Vagina (tissue), 2 donors: ENCODE measurements at regions not wholly inside any gene's neighbourhood (a gene's known extent, or its start where the extent isn't known, plus 50 kb on each side); places are given as distances from the start of the nearest gene placed in this dataset.

Source experiments
- DNase-seq, 2 donors: peaks; one replicate each; pipeline ENCODE4 v3.0.0-alpha.2; 2017; ENCODE audit errors: extremely low spot score in 2 of 2
- H3K27ac ChIP-seq: fragments of 200-600 bp; sonication (generic); one replicate; pipeline ENCODE4 v1.5.1; 2019
- H3K27me3 ChIP-seq: fragments of 200-600 bp; sonication (generic); one replicate; pipeline ENCODE4 v1.5.1; 2019
- H3K36me3 ChIP-seq, 2 donors: fragments of 200-600 bp; sonication (generic); one replicate each; pipeline ENCODE4 v1.5.1; 2017 to 2019
- H3K4me1 ChIP-seq: fragments of 200-600 bp; sonication (generic); one replicate; pipeline ENCODE4 v1.5.1; 2019
- H3K4me3 ChIP-seq, 2 donors: fragments of 200-600 bp; sonication (generic); 1 replicate in 1 of 2; 2 replicates in 1 of 2; pipeline ENCODE4 v1.5.1; 2016 to 2019
- H3K9me3 ChIP-seq: fragments of 200-600 bp; sonication (generic); one replicate; pipeline ENCODE4 v1.5.1; 2019
- CTCF ChIP-seq, 3 experiments: fragments of 450-650 bp in 2 of 3; fragments of 200-600 bp in 1 of 3; sonication (generic) in 1 of 3; IDR thresholded peaks; one replicate each; pipeline ENCODE4 v1.5.1; 2017 to 2019; ENCODE audit warnings: antibody characterized with exemption in 3 of 3, mild to moderate bottlenecking in 2 of 3, moderate library complexity in 2 of 3
- POLR2A ChIP-seq, 2 donors: fragments of 450-650 bp; IDR thresholded peaks; one replicate each; pipeline ENCODE4 v1.6.1; 2017; ENCODE audit warnings: antibody characterized with exemption in 2 of 2, mild to moderate bottlenecking in 2 of 2, moderate library complexity in 2 of 2
- POLR2AphosphoS5 ChIP-seq, 2 donors: sonication (generic); formaldehyde crosslinking; IDR thresholded peaks; one replicate each; pipeline ENCODE4 v1.9.0; 2017; ENCODE audit warnings: antibody characterized with exemption in 2 of 2, mild to moderate bottlenecking in 2 of 2, low read depth in 1 of 2; ENCODE audit not compliant: insufficient read depth in 1 of 2
- intact Hi-C: fragments of 100-400 bp; cut with DNase I; formaldehyde crosslinking; loops from one replicate; pipeline ENCODE4 v1.15.1; 2023

- TF ChIP-seq POLR2AphosphoS5 (IDR thresholded peaks at IDR 0.05; ENCODE audit: insufficient read depth in 1 of 2, low read depth in 1 of 2) (no peak), POLR2A (IDR thresholded peaks at IDR 0.05) (no peak), CTCF (IDR thresholded peaks at IDR 0.05) (no peak)
- H3K27ac ChIP-seq, result no peak overlapping the region
- intact Hi-C loops, result no loop called here
These were observed 78.6 kb upstream of the TBX3 start for GRCh38 chr12:114762490-114763110.

GRCh38 chr12:114760151-114760877 is 76.3 kb upstream of the TBX3 start:
- no peaks in the 10 kb centered on the region for H3K9me3 ChIP-seq
- no peak overlapping the region for H3K27ac ChIP-seq
- no peaks in the 10 kb centered on the region for H3K36me3 ChIP-seq
- H3K4me1 ChIP-seq, result peaks cover 9% of the 10 kb centered on the region
- no peak for DNase-seq
- intact Hi-C loops, result no loop called here
- no peak overlapping the region for H3K4me3 ChIP-seq
- no peak for TF ChIP-seq POLR2A (IDR thresholded peaks at IDR 0.05)
- TF ChIP-seq CTCF (IDR thresholded peaks at IDR 0.05), result no peak
- no peak for TF ChIP-seq POLR2AphosphoS5 (IDR thresholded peaks at IDR 0.05; ENCODE audit: insufficient read depth in 1 of 2, low read depth in 1 of 2)
- H3K27me3 ChIP-seq, result no peaks in the 10 kb centered on the region

More at GRCh38 chr12:114762490-114763110, 78.6 kb upstream of the TBX3 start:
- H3K9me3 ChIP-seq, result no peaks in the 10 kb centered on the region
- no peak for DNase-seq
- H3K4me3 ChIP-seq, result no peak overlapping the region
- peaks cover 9% of the 10 kb centered on the region for H3K4me1 ChIP-seq
- H3K27me3 ChIP-seq, result no peaks in the 10 kb centered on the region
- H3K36me3 ChIP-seq, result no peaks in the 10 kb centered on the region

DNA sequence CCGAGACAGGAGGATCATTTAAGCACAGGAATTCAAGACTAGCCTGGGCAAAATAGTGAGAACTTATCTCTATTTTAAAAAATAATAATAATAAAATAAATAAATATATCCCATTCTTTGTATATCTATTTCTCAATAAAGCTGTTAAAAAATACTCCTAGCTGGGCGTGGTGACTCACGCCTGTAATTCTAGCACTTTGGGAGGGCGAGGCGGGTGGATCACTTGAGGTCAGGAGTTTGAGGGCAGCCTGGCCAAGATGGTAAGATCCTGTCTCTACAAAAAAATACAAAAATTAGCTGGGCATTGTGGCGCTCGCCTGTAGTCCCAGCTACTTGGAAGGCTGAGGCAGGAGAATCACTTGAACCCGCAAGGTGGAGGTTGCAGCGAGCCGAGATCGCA is 75.7 kb upstream of the TBX3 start:
- no peak for DNase-seq
- TF ChIP-seq POLR2A (IDR thresholded peaks at IDR 0.05), result no peak
- TF ChIP-seq POLR2AphosphoS5 (IDR thresholded peaks at IDR 0.05; ENCODE audit: insufficient read depth in 1 of 2, low read depth in 1 of 2), result no peak
- no peak for TF ChIP-seq CTCF (IDR thresholded peaks at IDR 0.05)
- H3K4me1 ChIP-seq, result peaks cover 9% of the 10 kb centered on the region
- no peak overlapping the region for H3K4me3 ChIP-seq
- intact Hi-C loops, result no loop called here
- H3K36me3 ChIP-seq, result no peaks in the 10 kb centered on the region
- H3K9me3 ChIP-seq, result no peaks in the 10 kb centered on the region
- H3K27ac ChIP-seq, result no peak overlapping the region
- no peaks in the 10 kb centered on the region for H3K27me3 ChIP-seq

DNA sequence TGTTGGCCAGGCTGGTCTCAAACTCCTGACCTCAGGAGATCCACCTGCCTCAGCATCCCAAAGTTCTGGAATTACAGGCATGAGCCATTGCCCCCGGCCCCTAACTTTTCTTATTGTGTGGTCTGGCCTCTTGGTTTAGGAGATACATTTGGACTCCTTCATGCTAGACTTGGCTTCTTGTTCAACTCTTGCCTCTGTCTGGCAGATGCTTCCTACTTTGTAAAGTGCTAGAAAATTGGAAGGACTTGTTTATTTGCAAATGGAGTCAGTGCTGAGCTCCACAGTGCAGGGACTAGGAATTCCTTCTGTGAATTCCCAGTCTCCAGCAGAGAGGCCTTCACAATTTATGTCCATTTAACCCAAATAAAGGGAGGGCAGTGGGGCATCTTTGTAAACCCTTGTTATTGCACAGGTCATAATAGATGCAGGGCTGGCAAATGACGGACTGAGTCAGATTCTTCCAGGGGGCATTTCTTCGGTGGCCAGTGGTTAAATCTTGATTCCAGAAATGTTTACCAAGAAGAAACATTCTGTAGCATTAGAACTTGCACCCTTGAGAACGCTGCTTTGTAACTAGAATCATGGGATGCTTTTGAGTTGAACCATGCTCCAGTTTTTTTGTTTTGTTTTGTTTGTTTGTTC is 73.8 kb upstream of the TBX3 start:
- H3K36me3 ChIP-seq, result no peaks in the 10 kb centered on the region
- no peaks in the 10 kb centered on the region for H3K9me3 ChIP-seq
- H3K27ac ChIP-seq, result no peak overlapping the region
- TF ChIP-seq CTCF (IDR thresholded peaks at IDR 0.05) (no peak), POLR2A (IDR thresholded peaks at IDR 0.05) (no peak)
- H3K4me1 ChIP-seq, result peaks cover 7% of the 10 kb centered on the region
- no peak for DNase-seq
- no peaks in the 10 kb centered on the region for H3K27me3 ChIP-seq
- H3K4me3 ChIP-seq, result no peak overlapping the region
- intact Hi-C loops, result no loop called here

- no peak for DNase-seq
- intact Hi-C loops, result no loop called here
- Histone ChIP-seq H3K4me3 (no peak overlapping the region), H3K27ac (no peak overlapping the region), H3K27me3 (no peaks in the 10 kb centered on the region), H3K4me1 (no peaks in the 10 kb centered on the region), H3K36me3 (no peaks in the 10 kb centered on the region), H3K9me3 (no peaks in the 10 kb centered on the region)
- no peak for TF ChIP-seq POLR2AphosphoS5 (IDR thresholded peaks at IDR 0.05; ENCODE audit: insufficient read depth in 1 of 2, low read depth in 1 of 2)
- no peak for TF ChIP-seq POLR2A (IDR thresholded peaks at IDR 0.05)
- TF ChIP-seq CTCF (IDR thresholded peaks at IDR 0.05), result no peak
These were observed 68.2 kb upstream of the TBX3 start for GRCh38 chr12:114752217-114752616.
